ENCODE measurements at regions not wholly inside any gene's neighbourhood (a gene's known extent, or its start where the extent isn't known, plus 50 kb on each side); places are given as distances from the start of the nearest gene placed in this dataset.

GRCh38 chr20:24098886-24099285, 110.3 kb upstream of the GGTLC1 start:
- no peak for TF ChIP-seq CTCF (IDR thresholded peaks at IDR 0.05; ENCODE audit: low read depth, low read length, missing input control)
- TF ChIP-seq RXRA (IDR thresholded peaks at IDR 0.05), result no peak
- TF ChIP-seq ATF3 (IDR thresholded peaks at IDR 0.05), result no peak
- TF ChIP-seq REST (IDR thresholded peaks at IDR 0.05), result no peak
- TF ChIP-seq ZBTB33 (IDR thresholded peaks at IDR 0.05), result no peak
- no peak for TF ChIP-seq GABPA (IDR thresholded peaks at IDR 0.05 in 1 of 2, conservative IDR thresholded peaks at IDR 0.05 in 1 of 2)
- TF ChIP-seq MAX (IDR thresholded peaks at IDR 0.05), result no peak
